Lung (tissue), 11 donors: ENCODE measurements at regions not wholly inside any gene's neighbourhood (a gene's known extent, or its start where the extent isn't known, plus 50 kb on each side); places are given as distances from the start of the nearest gene placed in this dataset.

ENCODE experiments used
- ATAC-seq: fragments of 200-7000 bp; cut with Tn5 transposase; one replicate; pipeline ENCODE4 v1.9.1; 2020; ENCODE audit warnings: moderate number of reproducible peaks; ENCODE audit not compliant: insufficient read depth, low FRiP score
- DNase-seq, 3 donors: peaks; one replicate each; pipeline ENCODE4 v3.0.0-alpha.2; 2013 to 2017
- H3K27ac ChIP-seq, 2 donors: one replicate each; pipeline ENCODE4 v1.5.1; 2013; ENCODE audit warnings: mild to moderate bottlenecking in 2 of 2, moderate library complexity in 2 of 2, control low read depth in 1 of 2, inconsistent platforms in 1 of 2, low read depth in 1 of 2, low read length in 1 of 2
- H3K27me3 ChIP-seq, 3 donors: one replicate each; pipeline ENCODE4 v1.5.1; 2013; ENCODE audit warnings: low read length in 2 of 3; ENCODE audit not compliant: control insufficient read depth in 3 of 3, insufficient read depth in 3 of 3
- H3K36me3 ChIP-seq, 4 donors: one replicate each; pipeline ENCODE4 v1.5.1; 2013; ENCODE audit warnings: low read length in 4 of 4, mild to moderate bottlenecking in 1 of 4, moderate library complexity in 1 of 4; ENCODE audit not compliant: control insufficient read depth in 4 of 4, insufficient read depth in 4 of 4
- H3K4me1 ChIP-seq, 5 donors: one replicate each; pipeline ENCODE4 v1.5.1; 2013; ENCODE audit warnings: low read length in 5 of 5, mild to moderate bottlenecking in 2 of 5, moderate library complexity in 1 of 5; ENCODE audit not compliant: control insufficient read depth in 5 of 5, insufficient read depth in 5 of 5
- H3K4me3 ChIP-seq: one replicate; pipeline ENCODE4 v1.5.1; 2013; ENCODE audit warnings: mild to moderate bottlenecking, control low read depth, moderate library complexity
- H3K9ac ChIP-seq, 2 donors: one replicate each; pipeline ENCODE4 v1.5.1; 2013; ENCODE audit warnings: low read length in 2 of 2, control low read depth in 1 of 2; ENCODE audit not compliant: insufficient read depth in 1 of 2
- H3K9me3 ChIP-seq, 4 donors: one replicate each; pipeline ENCODE4 v1.5.1; 2013; ENCODE audit warnings: low read length in 3 of 4, mild to moderate bottlenecking in 1 of 4, moderate library complexity in 1 of 4; ENCODE audit not compliant: control insufficient read depth in 4 of 4, insufficient read depth in 3 of 4
- WGBS, 2 donors: extraction: QIAGEN DNeasy Blood & Tissue Kit; methylation state at CpG; one replicate each; pipeline ENCODE4 v1.1.7; 2013; 5-methylcytosine and 5-hydroxymethylcytosine counted together
- TF ChIP-seq, protein P1 (sequence below): IDR thresholded peaks from 2 replicates; pipeline ENCODE4 v1.5.1; 2012; ENCODE audit warnings: mild to moderate bottlenecking; ENCODE audit errors: control extremely low read depth, extremely low read depth
- donor health status: control.
- donor health status: control.
- donor health status: Bipolar disorder and iron deficiency.
- donor health status: healthy.
- donor health status: DM: yes; HTN: yes; CAD: no.

DNA sequence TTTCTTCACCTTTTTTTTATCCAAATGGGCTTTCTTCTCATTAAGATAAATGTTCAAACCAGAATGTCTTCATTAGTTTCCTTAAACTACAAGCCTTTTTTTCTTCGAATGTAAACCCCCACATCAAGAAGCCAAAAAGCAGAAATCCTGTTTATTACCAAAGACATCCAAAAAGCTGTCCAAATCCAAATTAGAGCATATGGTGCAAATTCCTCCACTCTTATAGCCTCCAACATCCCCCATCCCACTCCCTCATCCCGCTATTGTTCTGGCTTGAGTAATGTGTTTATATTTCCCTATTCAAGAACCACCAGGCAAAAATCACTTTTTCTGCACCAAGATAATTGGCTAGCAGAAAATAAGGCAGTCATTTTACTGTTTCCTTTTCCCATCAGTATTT is 315.1 kb upstream of the ADGRL3 start:
- no peak overlapping the region for H3K9ac ChIP-seq
- H3K27me3 ChIP-seq, result no peaks in the 10 kb centered on the region
- no peak overlapping the region for H3K4me3 ChIP-seq
- 58 to 70% methylated on average over 2 of the region's 2 CpGs for WGBS, 2 donors
- ATAC-seq (no peak), DNase-seq (no peak)
- H3K4me1 ChIP-seq, result peaks cover 0 to 10% (median 0%) of the 10 kb centered on the region in 5 donors
- no peak overlapping the region for H3K27ac ChIP-seq
- no peaks in the 10 kb centered on the region for H3K9me3 ChIP-seq
- H3K36me3 ChIP-seq, result no peaks in the 10 kb centered on the region
- TF ChIP-seq, protein P1, sequence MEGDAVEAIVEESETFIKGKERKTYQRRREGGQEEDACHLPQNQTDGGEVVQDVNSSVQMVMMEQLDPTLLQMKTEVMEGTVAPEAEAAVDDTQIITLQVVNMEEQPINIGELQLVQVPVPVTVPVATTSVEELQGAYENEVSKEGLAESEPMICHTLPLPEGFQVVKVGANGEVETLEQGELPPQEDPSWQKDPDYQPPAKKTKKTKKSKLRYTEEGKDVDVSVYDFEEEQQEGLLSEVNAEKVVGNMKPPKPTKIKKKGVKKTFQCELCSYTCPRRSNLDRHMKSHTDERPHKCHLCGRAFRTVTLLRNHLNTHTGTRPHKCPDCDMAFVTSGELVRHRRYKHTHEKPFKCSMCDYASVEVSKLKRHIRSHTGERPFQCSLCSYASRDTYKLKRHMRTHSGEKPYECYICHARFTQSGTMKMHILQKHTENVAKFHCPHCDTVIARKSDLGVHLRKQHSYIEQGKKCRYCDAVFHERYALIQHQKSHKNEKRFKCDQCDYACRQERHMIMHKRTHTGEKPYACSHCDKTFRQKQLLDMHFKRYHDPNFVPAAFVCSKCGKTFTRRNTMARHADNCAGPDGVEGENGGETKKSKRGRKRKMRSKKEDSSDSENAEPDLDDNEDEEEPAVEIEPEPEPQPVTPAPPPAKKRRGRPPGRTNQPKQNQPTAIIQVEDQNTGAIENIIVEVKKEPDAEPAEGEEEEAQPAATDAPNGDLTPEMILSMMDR, result no peak

DNA sequence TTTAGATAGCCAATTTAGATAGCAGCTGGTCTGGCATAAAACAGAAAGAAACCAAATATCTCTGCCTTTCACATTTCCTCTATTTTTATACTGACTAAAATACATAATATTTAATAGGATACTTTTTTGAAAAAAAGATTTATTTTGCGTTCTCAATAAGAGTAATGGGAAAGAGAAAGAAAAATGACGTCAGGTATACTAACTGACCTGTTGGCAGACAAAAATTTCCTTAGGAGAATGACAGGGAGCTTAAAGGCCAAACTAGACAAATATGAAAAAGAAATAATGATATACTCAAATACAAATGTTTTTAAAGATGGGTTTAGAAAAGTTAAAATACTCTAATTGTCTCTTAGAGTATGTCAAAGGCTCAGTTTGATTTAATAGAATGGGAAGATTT is 309.4 kb upstream of the ADGRL3 start:
- ATAC-seq, result no peak
- Histone ChIP-seq H3K9ac (no peak overlapping the region), H3K4me3 (no peak overlapping the region), H3K4me1 (no peaks in the 10 kb centered on the region), H3K27ac (no peak overlapping the region), H3K9me3 (no peaks in the 10 kb centered on the region), H3K36me3 (no peaks in the 10 kb centered on the region), H3K27me3 (no peaks in the 10 kb centered on the region)
- DNase-seq, result no peak
- 72 to 80% methylated on average over 2 of the region's 2 CpGs for WGBS, 2 donors
- TF ChIP-seq, protein P1, result no peak

DNA sequence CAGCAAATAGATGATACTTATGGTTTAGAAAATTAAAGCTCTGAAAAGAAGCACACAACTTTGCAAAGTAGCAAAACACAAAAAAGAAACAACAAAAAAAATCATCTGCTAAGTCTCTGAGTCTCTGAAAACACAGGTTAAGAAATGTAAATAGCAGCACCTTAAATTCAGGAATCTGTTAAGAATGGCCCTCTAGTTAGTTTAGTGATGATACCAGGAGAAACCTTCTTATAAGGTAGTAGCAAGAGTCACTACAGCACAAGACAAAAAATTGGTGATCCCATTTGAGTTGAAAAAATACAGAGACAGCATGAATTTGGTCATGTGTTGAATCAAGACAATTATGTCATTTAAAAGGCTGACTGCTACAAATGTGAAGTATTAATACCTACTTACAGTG is 308.2 kb upstream of the ADGRL3 start:
- no peak overlapping the region for H3K4me3 ChIP-seq
- no peaks in the 10 kb centered on the region for H3K27me3 ChIP-seq
- H3K9ac ChIP-seq, result no peak overlapping the region
- H3K4me1 ChIP-seq, result no peaks in the 10 kb centered on the region
- DNase-seq, result no peak
- H3K27ac ChIP-seq, result no peak overlapping the region
- no peaks in the 10 kb centered on the region for H3K36me3 ChIP-seq
- ATAC-seq, result no peak
- TF ChIP-seq, protein P1, result no peak
- H3K9me3 ChIP-seq, result no peaks in the 10 kb centered on the region

DNA sequence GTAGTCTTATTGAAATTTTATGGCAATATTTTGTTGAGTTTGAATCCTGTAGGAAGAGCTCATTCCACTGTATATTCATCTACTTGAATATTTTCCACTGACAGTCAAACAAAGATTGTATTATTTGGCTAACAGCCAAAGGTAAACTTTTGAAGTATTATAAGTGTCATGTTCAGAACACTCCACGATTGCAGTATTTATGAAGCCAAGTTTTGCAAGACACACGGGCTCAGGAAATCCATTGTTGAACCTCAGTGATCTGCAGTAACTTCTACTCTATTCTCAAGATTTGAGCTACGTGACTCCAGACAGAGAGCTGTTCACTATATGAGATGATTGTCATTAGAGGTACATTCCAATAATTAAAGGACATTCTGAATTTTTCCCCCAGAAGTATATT is 302.7 kb upstream of the ADGRL3 start:
- TF ChIP-seq, protein P1, result no peak
- Histone ChIP-seq H3K27ac (no peak overlapping the region), H3K9ac (no peak overlapping the region), H3K27me3 (no peaks in the 10 kb centered on the region), H3K9me3 (no peaks in the 10 kb centered on the region), H3K4me3 (no peak overlapping the region), H3K36me3 (no peaks in the 10 kb centered on the region), H3K4me1 (no peaks in the 10 kb centered on the region)
- no peak for ATAC-seq
- peak in 2 of 3 donors; percentile 20 to 59 for DNase-seq
- WGBS, 2 donors, result 28 to 43% methylated on average over 3 of the region's 3 CpGs
